Neuronal stem cell (in vitro differentiated cells): ENCODE measurements at regions not wholly inside any gene's neighbourhood (a gene's known extent, or its start where the extent isn't known, plus 50 kb on each side); places are given as distances from the start of the nearest gene placed in this dataset.
"Not testable (repeated sequence)": the region's sequence is repeated elsewhere in the genome, so short reads cannot be mapped to it uniquely, and the experiment has no call there.

ENCODE experiments used
- DNase-seq: peaks from one replicate; pipeline ENCODE4 v3.0.0-alpha.2; 2013; ENCODE audit warnings: low spot score
- H2AFZ ChIP-seq: one replicate; pipeline ENCODE4 v1.6.1; 2013; ENCODE audit warnings: mild to moderate bottlenecking, low read length, inconsistent platforms
- H2AK5ac ChIP-seq: 2 replicates; pipeline ENCODE4 v1.6.1; 2013; ENCODE audit warnings: low read depth, mild to moderate bottlenecking, inconsistent platforms, low read length, moderate library complexity, mixed read lengths
- H2BK120ac ChIP-seq: 2 replicates; pipeline ENCODE4 v1.6.1; 2013; ENCODE audit warnings: low read depth, mild to moderate bottlenecking, inconsistent platforms, low read length, moderate library complexity, mixed read lengths
- H2BK12ac ChIP-seq: one replicate; pipeline ENCODE4 v1.6.1; 2013; ENCODE audit warnings: low read length, inconsistent platforms
- H2BK15ac ChIP-seq: 2 replicates; pipeline ENCODE4 v1.6.1; 2013; ENCODE audit warnings: mild to moderate bottlenecking, low read length, inconsistent platforms, mixed read lengths
- H2BK5ac ChIP-seq: one replicate; pipeline ENCODE4 v1.6.1; 2013; ENCODE audit warnings: inconsistent platforms, mild to moderate bottlenecking, low read length, moderate library complexity
- H3K14ac ChIP-seq: one replicate; pipeline ENCODE4 v1.6.1; 2013; ENCODE audit warnings: low read length, inconsistent platforms
- H3K18ac ChIP-seq: 2 replicates; pipeline ENCODE4 v1.6.1; 2013; ENCODE audit warnings: low read length, inconsistent platforms
- H3K23ac ChIP-seq: 2 replicates; pipeline ENCODE4 v1.6.1; 2013; ENCODE audit warnings: low read depth, mild to moderate bottlenecking, mixed read lengths, low read length, inconsistent platforms; ENCODE audit not compliant: poor library complexity
- H3K27ac ChIP-seq: replicated peaks from 3 replicates; pipeline ENCODE4 v1.5.1; 2013; ENCODE audit warnings: low read length, inconsistent platforms
- H3K27me3 ChIP-seq, 3 experiments: 2 replicates each; pipeline ENCODE4 v1.6.1; 2013; ENCODE audit warnings: low read length in 3 of 3, mild to moderate bottlenecking in 2 of 3, inconsistent platforms in 1 of 3, low read depth in 1 of 3, mixed read lengths in 1 of 3, moderate library complexity in 1 of 3; ENCODE audit not compliant: control insufficient read depth in 3 of 3, insufficient read depth in 3 of 3
- H3K36me3 ChIP-seq, 2 donors: replicated peaks in 1 of 2; 2 replicates each; pipeline ENCODE4 v1.6.1; 2013; ENCODE audit warnings: low read length in 2 of 2; ENCODE audit not compliant: control insufficient read depth in 2 of 2, insufficient read depth in 2 of 2
- H3K4ac ChIP-seq: 2 replicates; pipeline ENCODE4 v1.6.1; 2013; ENCODE audit warnings: inconsistent platforms, mild to moderate bottlenecking, low read length, moderate library complexity
- H3K4me1 ChIP-seq, 2 donors: 1 replicate in 1 of 2; 2 replicates in 1 of 2; pipeline ENCODE4 v1.6.1; 2013; ENCODE audit warnings: low read length in 2 of 2, low read depth in 1 of 2; ENCODE audit not compliant: control insufficient read depth in 2 of 2, insufficient read depth in 1 of 2
- H3K4me2 ChIP-seq: one replicate; pipeline ENCODE4 v1.6.1; 2013; ENCODE audit warnings: mild to moderate bottlenecking, low read length, inconsistent platforms; ENCODE audit not compliant: insufficient read depth, poor library complexity, severe bottlenecking
- H3K4me3 ChIP-seq, 2 donors: 2 replicates each; pipeline ENCODE4 v1.5.1; 2013; ENCODE audit warnings: low read length in 2 of 2, mild to moderate bottlenecking in 2 of 2, inconsistent platforms in 1 of 2, moderate library complexity in 1 of 2
- H3K79me1 ChIP-seq: one replicate; pipeline ENCODE4 v1.6.1; 2013; ENCODE audit warnings: low read depth, mild to moderate bottlenecking, inconsistent platforms, low read length, moderate library complexity
- H3K9ac ChIP-seq: one replicate; pipeline ENCODE4 v1.6.1; 2013; ENCODE audit warnings: mild to moderate bottlenecking, low read depth, low read length, inconsistent platforms; ENCODE audit not compliant: poor library complexity
- H3K9me3 ChIP-seq, 2 donors: replicated peaks in 1 of 2; 2 replicates each; pipeline versions ENCODE3 to v1.6.1; 2013; ENCODE audit warnings: low read length in 2 of 2, mild to moderate bottlenecking in 2 of 2, inconsistent platforms in 1 of 2, low read depth in 1 of 2, mixed read lengths in 1 of 2, moderate library complexity in 1 of 2; ENCODE audit not compliant: control insufficient read depth in 2 of 2, insufficient read depth in 1 of 2
- H4K8ac ChIP-seq: one replicate; pipeline ENCODE4 v1.6.1; 2013; ENCODE audit warnings: low read depth, mild to moderate bottlenecking, inconsistent platforms, low read length, moderate library complexity
- H4K91ac ChIP-seq: one replicate; pipeline ENCODE4 v1.6.1; 2013; ENCODE audit warnings: low read length, low read depth, mild to moderate bottlenecking, inconsistent platforms; ENCODE audit not compliant: poor library complexity
- WGBS, 2 donors: extraction: QIAGEN DNeasy Blood & Tissue Kit; methylation state at CpG; one replicate each; pipeline ENCODE4 v1.1.7; 2013; ENCODE audit warnings: missing lambda C conversion rate in 2 of 2, mixed read lengths in 1 of 2; ENCODE audit not compliant: insufficient read length in 2 of 2, insufficient replicate concordance in 1 of 2; ENCODE audit errors: extremely low coverage in 2 of 2; 5-methylcytosine and 5-hydroxymethylcytosine counted together

GRCh38 chr15:98083203-98083910, 122.9 kb downstream of the ARRDC4 start:
- Histone ChIP-seq H2AFZ (no peak overlapping the region), H2BK15ac (no peak overlapping the region), H2BK12ac (no peak overlapping the region), H3K27ac (no peak overlapping the region), H4K8ac (no peak overlapping the region), H4K91ac (no peak overlapping the region), H3K79me1 (no peaks in the 10 kb centered on the region), H3K4me3 (no peak overlapping the region), H3K23ac (no peak overlapping the region), H2BK120ac (no peak overlapping the region), H2AK5ac (no peak overlapping the region), H3K4me2 (no peak overlapping the region), H3K9ac (no peak overlapping the region), H3K9me3 (no peaks in the 10 kb centered on the region), H3K4me1 (no peaks in the 10 kb centered on the region), H3K14ac (no peak overlapping the region), H3K18ac (no peak overlapping the region), H3K36me3 (no peaks in the 10 kb centered on the region), H3K4ac (no peak overlapping the region), H2BK5ac (no peak overlapping the region), H3K27me3 (no peaks in the 10 kb centered on the region)
- WGBS, 2 donors = no CpG with 5 or more reads among the region's 14 CpGs
- no peak for DNase-seq

- Histone ChIP-seq H3K36me3 (no peaks in the 10 kb centered on the region), H4K8ac (no peak overlapping the region), H3K27ac (no peak overlapping the region), H4K91ac (no peak overlapping the region), H3K4me3 (no peak overlapping the region), H3K18ac (no peak overlapping the region), H3K27me3 (no peaks in the 10 kb centered on the region), H2AFZ (no peak overlapping the region), H3K79me1 (no peaks in the 10 kb centered on the region), H2BK15ac (no peak overlapping the region), H3K9ac (no peak overlapping the region), H2BK12ac (no peak overlapping the region), H3K4me2 (no peak overlapping the region), H3K9me3 (no peaks in the 10 kb centered on the region), H2BK5ac (no peak overlapping the region), H3K4me1 (no peaks in the 10 kb centered on the region), H3K23ac (no peak overlapping the region), H2AK5ac (no peak overlapping the region), H3K14ac (no peak overlapping the region), H2BK120ac (no peak overlapping the region), H3K4ac (no peak overlapping the region)
- WGBS, 2 donors = no CpG with 5 or more reads among the region's 2 CpGs
- peak; percentile 44 for DNase-seq
Observed at GRCh38 chr15:98085003-98085639, 124.6 kb downstream of the ARRDC4 start.

- H3K4me1 ChIP-seq, H4K8ac ChIP-seq, H3K23ac ChIP-seq, H3K18ac ChIP-seq, H3K4ac ChIP-seq, H2BK15ac ChIP-seq, H3K27me3 ChIP-seq, H3K4me3 ChIP-seq, H3K9ac ChIP-seq, H2BK120ac ChIP-seq, H3K27ac ChIP-seq, H4K91ac ChIP-seq, H3K79me1 ChIP-seq, H3K4me2 ChIP-seq, H2BK12ac ChIP-seq, H3K9me3 ChIP-seq, H3K36me3 ChIP-seq, H3K14ac ChIP-seq, H2BK5ac ChIP-seq, H2AFZ ChIP-seq, DNase-seq, H2AK5ac ChIP-seq: not testable (repeated sequence)
- WGBS, 2 donors = no CpG with 5 or more reads among the region's 35 CpGs
Observed at GRCh38 chr15:98088307-98088945, 127.9 kb downstream of the ARRDC4 start.

GRCh38 chr15:98089352-98089751, 128.8 kb downstream of the ARRDC4 start:
- not testable (repeated sequence) for H2BK5ac ChIP-seq, DNase-seq, H2AFZ ChIP-seq

More at GRCh38 chr15:98089352-98089751, 128.8 kb downstream of the ARRDC4 start:
- no CpG with 5 or more reads among the region's 9 CpGs for whole genome bisulfite sequencing, 2 donors
- not testable (repeated sequence) for H2AK5ac ChIP-seq, H3K4me2 ChIP-seq, H3K18ac ChIP-seq, H3K9ac ChIP-seq, H3K27ac ChIP-seq, H2BK120ac ChIP-seq, H3K9me3 ChIP-seq, H2BK15ac ChIP-seq, H3K23ac ChIP-seq, H2BK12ac ChIP-seq, H3K27me3 ChIP-seq, H3K4me1 ChIP-seq, H3K14ac ChIP-seq, H3K4ac ChIP-seq, H3K4me3 ChIP-seq, H3K36me3 ChIP-seq, H3K79me1 ChIP-seq, H4K91ac ChIP-seq, H4K8ac ChIP-seq
